ENCODE measurements at regions not wholly inside any gene's neighbourhood (a gene's known extent, or its start where the extent isn't known, plus 50 kb on each side); places are given as distances from the start of the nearest gene placed in this dataset.

GRCh38 chr10:28949005-28950004 lies 272.0 kb downstream of the BAMBI start:
- Histone ChIP-seq H3K4me1 (ENCODE audit: control insufficient read depth, low read length) (no peaks in the 10 kb centered on the region), H3K9me3 (ENCODE audit: control insufficient read depth, insufficient read depth, low read length) (no peaks in the 10 kb centered on the region), H3K79me2 (ENCODE audit: control insufficient read depth, low read length) (no peaks in the 10 kb centered on the region), H3K9me2 (replicated peaks; ENCODE audit: control insufficient read depth, low read length) (no peaks in the 10 kb centered on the region), H4K20me1 (ENCODE audit: control insufficient read depth, insufficient read depth, low read depth, low read length) (no peaks in the 10 kb centered on the region), H3F3A (ENCODE audit: control insufficient read depth, insufficient read depth) (no peaks in the 10 kb centered on the region), H3K4me3 (ENCODE audit: low read length) (no peak overlapping the region), H3K36me3 (ENCODE audit: control insufficient read depth, low read length) (no peaks in the 10 kb centered on the region), H3K27me3 (ENCODE audit: control insufficient read depth, low read length) (no peaks in the 10 kb centered on the region), H3K4me2 (ENCODE audit: low read length) (no peak overlapping the region), H3K27ac (ENCODE audit: low read depth, low read length) (no peak overlapping the region)
- no peak for TF ChIP-seq EZH2phosphoT487 (IDR thresholded peaks at IDR 0.05; ENCODE audit: borderline replicate concordance, low read length)
- no peak for TF ChIP-seq CTCF (IDR thresholded peaks at IDR 0.05; ENCODE audit: low read depth, low read length, poor library complexity, severe bottlenecking)

- Histone ChIP-seq H3K9me3 (ENCODE audit: control insufficient read depth, insufficient read depth, low read length) (no peaks in the 10 kb centered on the region), H3K79me2 (ENCODE audit: control insufficient read depth, low read length) (no peaks in the 10 kb centered on the region), H3K27ac (ENCODE audit: low read depth, low read length) (no peak overlapping the region), H3K4me1 (ENCODE audit: control insufficient read depth, low read length) (no peaks in the 10 kb centered on the region), H3K9me2 (replicated peaks; ENCODE audit: control insufficient read depth, low read length) (no peaks in the 10 kb centered on the region), H4K20me1 (ENCODE audit: control insufficient read depth, insufficient read depth, low read depth, low read length) (no peaks in the 10 kb centered on the region), H3K27me3 (ENCODE audit: control insufficient read depth, low read length) (no peaks in the 10 kb centered on the region), H3K4me2 (ENCODE audit: low read length) (no peak overlapping the region), H3K4me3 (ENCODE audit: low read length) (no peak overlapping the region), H3F3A (ENCODE audit: control insufficient read depth, insufficient read depth) (no peaks in the 10 kb centered on the region), H3K36me3 (ENCODE audit: control insufficient read depth, low read length) (no peaks in the 10 kb centered on the region)
- TF ChIP-seq CTCF (IDR thresholded peaks at IDR 0.05; ENCODE audit: low read depth, low read length, poor library complexity, severe bottlenecking), result no peak
- TF ChIP-seq EZH2phosphoT487 (IDR thresholded peaks at IDR 0.05; ENCODE audit: borderline replicate concordance, low read length), result no peak
Observed at GRCh38 chr10:28951484-28951883, 274.2 kb downstream of the BAMBI start.

- TF ChIP-seq CTCF (IDR thresholded peaks at IDR 0.05; ENCODE audit: low read depth, low read length, poor library complexity, severe bottlenecking), result no peak
- TF ChIP-seq EZH2phosphoT487 (IDR thresholded peaks at IDR 0.05; ENCODE audit: borderline replicate concordance, low read length), result no peak
- H4K20me1 ChIP-seq (ENCODE audit: control insufficient read depth, insufficient read depth, low read depth, low read length), result no peaks in the 10 kb centered on the region
- H3K4me2 ChIP-seq (ENCODE audit: low read length), result no peak overlapping the region
- H3K9me3 ChIP-seq (ENCODE audit: control insufficient read depth, insufficient read depth, low read length), result no peaks in the 10 kb centered on the region
- H3K4me3 ChIP-seq (ENCODE audit: low read length), result no peak overlapping the region
- H3K79me2 ChIP-seq (ENCODE audit: control insufficient read depth, low read length), result no peaks in the 10 kb centered on the region
- H3K4me1 ChIP-seq (ENCODE audit: control insufficient read depth, low read length), result no peaks in the 10 kb centered on the region
- H3K9me2 ChIP-seq (replicated peaks; ENCODE audit: control insufficient read depth, low read length), result no peaks in the 10 kb centered on the region
- no peaks in the 10 kb centered on the region for H3K36me3 ChIP-seq (ENCODE audit: control insufficient read depth, low read length)
- H3K27me3 ChIP-seq (ENCODE audit: control insufficient read depth, low read length), result no peaks in the 10 kb centered on the region
- H3F3A ChIP-seq (ENCODE audit: control insufficient read depth, insufficient read depth), result no peaks in the 10 kb centered on the region
- no peak overlapping the region for H3K27ac ChIP-seq (ENCODE audit: low read depth, low read length)
Observed at GRCh38 chr10:28952523-28952922, 275.2 kb downstream of the BAMBI start.

All from DOHH2 (cell line).